D721Med (cell line): ENCODE measurements at regions not wholly inside any gene's neighbourhood (a gene's known extent, or its start where the extent isn't known, plus 50 kb on each side); places are given as distances from the start of the nearest gene placed in this dataset.

Experiments
- DNase-seq: peaks from one replicate; pipeline ENCODE4 v3.0.0; 2011; ENCODE audit warnings: low spot score; ENCODE audit not compliant: insufficient read length
- FAIRE-seq: peaks from 2 replicates; lab custom pipeline; 2011; peaks lifted over from hg19 to GRCh38; lab: Jason Lieb, UNC
- TF ChIP-seq, protein P1 (sequence below): IDR thresholded peaks from 2 replicates; pipeline ENCODE4 v1.5.1; 2012; ENCODE audit warnings: mild to moderate bottlenecking, control low read depth; ENCODE audit not compliant: insufficient read depth; ENCODE audit errors: missing control alignments

DNA sequence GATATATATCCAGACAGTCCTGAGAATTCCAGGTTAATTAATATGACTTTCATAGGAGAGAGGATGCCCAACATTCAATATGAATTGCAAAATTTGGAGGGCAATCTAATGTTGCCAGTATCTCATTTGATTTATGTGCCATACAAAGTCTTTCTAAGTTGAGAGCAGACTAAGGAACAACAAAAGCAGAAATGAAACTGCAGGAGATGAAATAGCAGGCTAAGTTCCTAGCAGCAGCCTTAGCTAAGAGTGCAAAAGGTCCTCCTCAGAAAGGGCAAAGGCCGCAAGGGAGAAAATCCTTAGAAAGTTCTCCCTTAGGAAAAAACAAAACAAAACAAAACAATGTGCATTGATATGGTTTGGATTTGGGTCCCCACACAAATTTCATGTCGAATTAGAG lies 602.9 kb upstream of the HTR2C start:
- FAIRE-seq: no peak
- DNase-seq: no peak
- TF ChIP-seq, protein P1, sequence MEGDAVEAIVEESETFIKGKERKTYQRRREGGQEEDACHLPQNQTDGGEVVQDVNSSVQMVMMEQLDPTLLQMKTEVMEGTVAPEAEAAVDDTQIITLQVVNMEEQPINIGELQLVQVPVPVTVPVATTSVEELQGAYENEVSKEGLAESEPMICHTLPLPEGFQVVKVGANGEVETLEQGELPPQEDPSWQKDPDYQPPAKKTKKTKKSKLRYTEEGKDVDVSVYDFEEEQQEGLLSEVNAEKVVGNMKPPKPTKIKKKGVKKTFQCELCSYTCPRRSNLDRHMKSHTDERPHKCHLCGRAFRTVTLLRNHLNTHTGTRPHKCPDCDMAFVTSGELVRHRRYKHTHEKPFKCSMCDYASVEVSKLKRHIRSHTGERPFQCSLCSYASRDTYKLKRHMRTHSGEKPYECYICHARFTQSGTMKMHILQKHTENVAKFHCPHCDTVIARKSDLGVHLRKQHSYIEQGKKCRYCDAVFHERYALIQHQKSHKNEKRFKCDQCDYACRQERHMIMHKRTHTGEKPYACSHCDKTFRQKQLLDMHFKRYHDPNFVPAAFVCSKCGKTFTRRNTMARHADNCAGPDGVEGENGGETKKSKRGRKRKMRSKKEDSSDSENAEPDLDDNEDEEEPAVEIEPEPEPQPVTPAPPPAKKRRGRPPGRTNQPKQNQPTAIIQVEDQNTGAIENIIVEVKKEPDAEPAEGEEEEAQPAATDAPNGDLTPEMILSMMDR: no peak

DNA sequence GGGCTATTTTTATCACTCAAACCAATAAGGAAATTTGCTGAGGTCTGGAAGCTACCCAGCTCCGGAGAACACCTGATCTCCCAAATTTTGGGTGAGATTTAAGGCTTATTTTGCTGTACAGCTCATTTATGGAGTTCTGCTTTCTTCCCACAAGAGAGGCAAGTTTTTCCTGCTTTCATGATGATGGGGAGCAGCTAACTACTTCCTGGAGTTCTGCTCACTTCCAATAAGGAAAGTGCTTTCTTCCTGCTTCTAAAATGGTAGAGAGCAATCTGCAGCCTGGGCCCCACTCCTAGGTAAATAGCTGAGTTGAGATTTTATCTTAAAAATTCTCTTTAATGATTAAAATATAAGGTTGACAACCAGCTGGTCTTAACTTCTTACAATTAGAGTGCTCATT lies 606.0 kb upstream of the HTR2C start:
- DNase-seq (no peak), FAIRE-seq (no peak)
- TF ChIP-seq, protein P1: no peak

DNA sequence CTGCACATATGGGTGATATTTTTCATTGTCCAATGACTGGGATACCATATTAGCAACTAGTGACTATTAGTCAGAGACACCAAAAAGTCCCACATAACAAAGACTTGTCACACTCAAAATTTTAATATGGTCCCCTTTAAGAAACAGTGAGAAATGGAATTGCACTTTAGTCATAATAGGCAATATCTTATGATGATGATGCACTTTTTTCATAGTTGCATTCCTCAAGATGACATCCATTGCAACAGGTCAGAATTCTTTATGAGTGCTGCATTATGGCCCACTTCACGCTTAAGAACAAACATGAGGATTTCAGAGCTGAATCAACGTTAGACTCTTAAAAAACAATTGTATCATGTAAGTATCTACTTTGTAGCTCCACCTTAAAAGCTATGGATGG lies 608.4 kb upstream of the HTR2C start:
- TF ChIP-seq, protein P1: no peak
- no peak for FAIRE-seq
- no peak for DNase-seq

DNA sequence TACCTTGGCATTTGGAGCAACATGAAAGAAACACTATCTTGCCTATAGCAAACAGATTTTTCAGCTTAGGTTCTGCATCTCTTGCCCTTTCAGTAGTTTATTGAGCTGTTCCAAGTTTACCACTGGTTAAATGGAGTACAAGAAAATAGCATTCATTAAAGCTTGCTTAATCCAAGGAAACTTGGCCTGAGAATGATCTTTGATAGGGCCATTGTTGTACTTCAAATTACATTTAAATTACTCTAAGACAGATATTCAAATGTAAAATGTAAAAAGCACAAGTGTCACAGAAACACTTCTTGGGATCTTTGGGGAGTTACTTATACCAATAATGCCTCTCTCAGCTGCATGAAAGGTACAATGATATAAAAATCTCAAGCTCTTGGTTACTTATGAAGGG lies 609.0 kb upstream of the HTR2C start:
- DNase-seq: no peak
- no peak for FAIRE-seq
- TF ChIP-seq, protein P1: no peak

DNA sequence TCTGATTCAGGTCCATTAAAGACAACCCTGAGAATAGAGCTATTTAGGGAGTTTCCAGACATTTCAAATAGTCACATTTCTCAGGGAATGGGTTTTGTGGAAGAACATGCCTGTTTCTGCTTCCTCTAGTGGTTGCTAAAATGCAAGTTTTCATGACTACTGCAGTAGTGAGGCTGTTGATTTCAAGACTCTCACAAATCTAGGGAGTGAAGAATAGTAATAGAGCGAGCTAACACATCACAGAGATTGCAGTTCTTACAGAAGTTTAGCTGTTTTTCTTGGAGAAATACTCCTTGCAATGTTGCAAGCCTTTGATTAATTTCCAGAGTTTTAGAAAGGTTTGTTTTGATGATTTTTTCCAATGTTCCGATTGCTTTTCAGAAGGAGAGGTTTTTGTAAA lies 610.2 kb upstream of the HTR2C start:
- TF ChIP-seq, protein P1: no peak
- no peak for DNase-seq
- no peak for FAIRE-seq

DNA sequence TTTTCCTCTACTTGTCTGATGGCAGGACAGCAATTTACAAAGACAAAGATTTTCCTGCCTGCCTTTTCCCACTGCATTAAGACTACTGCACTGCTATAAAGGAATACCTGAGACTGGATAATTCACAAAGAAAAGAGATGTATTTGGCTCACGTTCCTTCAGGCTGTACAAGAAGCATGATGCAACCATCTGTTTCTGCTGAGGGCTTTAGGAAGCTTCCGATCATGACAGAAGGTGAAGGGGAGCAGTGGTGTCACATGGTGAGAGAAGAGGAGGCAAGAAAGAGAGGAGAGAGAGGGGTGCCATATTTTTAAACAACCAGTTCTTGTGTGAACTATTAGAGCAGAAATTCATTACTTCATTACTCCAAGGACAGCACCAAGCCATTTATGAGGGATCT lies 617.1 kb upstream of the HTR2C start:
- TF ChIP-seq, protein P1: no peak
- FAIRE-seq (no peak), DNase-seq (no peak)

DNA sequence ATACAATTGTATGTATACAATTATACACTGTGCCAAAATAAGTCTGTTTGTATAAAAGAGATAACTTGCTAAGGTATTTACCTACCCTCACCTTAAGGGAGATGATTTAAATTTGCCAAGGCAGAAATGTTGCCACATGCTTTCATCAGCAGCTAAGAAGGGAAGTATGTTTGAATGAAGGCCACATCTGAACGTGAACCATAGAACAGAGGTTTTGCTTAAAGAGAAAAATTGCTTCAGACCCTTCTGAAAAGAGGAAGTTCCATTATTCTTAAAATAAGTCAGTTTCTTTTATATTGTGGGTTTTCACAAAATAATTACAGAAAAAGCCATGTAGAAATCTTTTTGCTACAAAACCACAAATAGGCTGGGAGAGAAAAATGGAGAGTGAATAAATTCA lies 621.5 kb upstream of the HTR2C start:
- FAIRE-seq (no peak), DNase-seq (no peak)

More for the DNA sequence above, 621.5 kb upstream of the HTR2C start:
- TF ChIP-seq, protein P1: no peak
